Daoy (cell line): ENCODE measurements at regions not wholly inside any gene's neighbourhood (a gene's known extent, or its start where the extent isn't known, plus 50 kb on each side); places are given as distances from the start of the nearest gene placed in this dataset.
"Not testable (repeated sequence)": the region's sequence is repeated elsewhere in the genome, so short reads cannot be mapped to it uniquely, and the experiment has no call there.

Source experiments
- DNase-seq: peaks from one replicate; pipeline ENCODE4 v3.0.0-alpha.2; 2015; ENCODE audit warnings: low read depth

- no peak for DNase-seq
Observed at GRCh38 chr7:33781796-33782195, 123.5 kb upstream of the BMPER start.

GRCh38 chr7:33784000-33784399, 121.3 kb upstream of the BMPER start:
- DNase-seq = no peak

- no peak for DNase-seq
Observed at GRCh38 chr7:33788531-33788930, 116.8 kb upstream of the BMPER start.

GRCh38 chr7:33789871-33790630, 115.3 kb upstream of the BMPER start:
- DNase-seq = peak; percentile 62

GRCh38 chr7:33790746-33791145, 114.6 kb upstream of the BMPER start:
- no peak for DNase-seq

GRCh38 chr7:33792041-33792440, 113.3 kb upstream of the BMPER start:
- no peak for DNase-seq

GRCh38 chr7:33792547-33793105, 112.7 kb upstream of the BMPER start:
- DNase-seq = no peak

GRCh38 chr7:33793616-33794015, 111.7 kb upstream of the BMPER start:
- no peak for DNase-seq

GRCh38 chr7:33794419-33794818, 110.9 kb upstream of the BMPER start:
- no peak for DNase-seq

- no peak for DNase-seq
Observed at GRCh38 chr7:33794959-33795358, 110.4 kb upstream of the BMPER start.

- DNase-seq = no peak
Observed at GRCh38 chr7:33796538-33796937, 108.8 kb upstream of the BMPER start.

GRCh38 chr7:33797512-33797911, 107.8 kb upstream of the BMPER start:
- not testable (repeated sequence) for DNase-seq

- no peak for DNase-seq
Observed at GRCh38 chr7:33798686-33799325, 106.5 kb upstream of the BMPER start.

GRCh38 chr7:33799766-33800165, 105.6 kb upstream of the BMPER start:
- DNase-seq = no peak

GRCh38 chr7:33802600-33802999, 102.7 kb upstream of the BMPER start:
- no peak for DNase-seq

- no peak for DNase-seq
Observed at GRCh38 chr7:33804140-33804660, 101.1 kb upstream of the BMPER start.

GRCh38 chr7:33805630-33806233, 99.6 kb upstream of the BMPER start:
- DNase-seq = no peak

- no peak for DNase-seq
Observed at GRCh38 chr7:33806298-33807154, 98.8 kb upstream of the BMPER start.

- DNase-seq = no peak
Observed at GRCh38 chr7:33807155-33807530, 98.2 kb upstream of the BMPER start.

GRCh38 chr7:33807779-33808482, 97.4 kb upstream of the BMPER start:
- peak; percentile 67 for DNase-seq

- DNase-seq = no peak
Observed at GRCh38 chr7:33809228-33809627, 96.1 kb upstream of the BMPER start.
